GM18505 (cell line): ENCODE measurements at regions not wholly inside any gene's neighbourhood (a gene's known extent, or its start where the extent isn't known, plus 50 kb on each side); places are given as distances from the start of the nearest gene placed in this dataset.

Experiments
- ATAC-seq: cut with Tn5 transposase; IDR thresholded peaks from one replicate; pipeline ENCODE4 v1.9.1; 2021; ENCODE audit not compliant: unreplicated experiment
- POLR2A ChIP-seq: IDR thresholded peaks from 4 replicates; pipeline ENCODE4 v1.6.1; 2011; ENCODE audit warnings: borderline replicate concordance; ENCODE audit not compliant: insufficient read depth, insufficient read length; ENCODE audit errors: extremely low read depth

GRCh38 chr3:10600726-10601125 lies 95.3 kb upstream of the ATP2B2 start:
- no peak for TF ChIP-seq POLR2A
- ATAC-seq, result no peak

- no peak for TF ChIP-seq POLR2A
- ATAC-seq, result no peak
These were observed 95.9 kb upstream of the ATP2B2 start for GRCh38 chr3:10601151-10601856.

GRCh38 chr3:10601857-10602230 lies 96.5 kb upstream of the ATP2B2 start:
- no peak for ATAC-seq
- no peak for TF ChIP-seq POLR2A

- ATAC-seq, result no peak
- TF ChIP-seq POLR2A, result no peak
These were observed 96.9 kb upstream of the ATP2B2 start for GRCh38 chr3:10602271-10602670.

- TF ChIP-seq POLR2A, result no peak
- no peak for ATAC-seq
These were observed 97.7 kb upstream of the ATP2B2 start for GRCh38 chr3:10602769-10603768.

GRCh38 chr3:10609134-10609533 lies 103.7 kb upstream of the ATP2B2 start:
- no peak for ATAC-seq
- no peak for TF ChIP-seq POLR2A

GRCh38 chr3:10614168-10614567 lies 108.8 kb upstream of the ATP2B2 start:
- TF ChIP-seq POLR2A, result no peak
- no peak for ATAC-seq

- TF ChIP-seq POLR2A, result no peak
- ATAC-seq, result no peak
These were observed 110.3 kb upstream of the ATP2B2 start for GRCh38 chr3:10615715-10616114.

GRCh38 chr3:10616321-10616720 lies 110.9 kb upstream of the ATP2B2 start:
- ATAC-seq, result no peak
- TF ChIP-seq POLR2A, result no peak

- ATAC-seq, result no peak
- TF ChIP-seq POLR2A, result no peak
These were observed 114.8 kb upstream of the ATP2B2 start for GRCh38 chr3:10619989-10620832.

- no peak for TF ChIP-seq POLR2A
- ATAC-seq, result no peak
These were observed 115.4 kb upstream of the ATP2B2 start for GRCh38 chr3:10620833-10621082.

- TF ChIP-seq POLR2A, result no peak
- no peak for ATAC-seq
These were observed 118.3 kb upstream of the ATP2B2 start for GRCh38 chr3:10623578-10624275.

- TF ChIP-seq POLR2A, result no peak
- ATAC-seq, result no peak
These were observed 119.9 kb upstream of the ATP2B2 start for GRCh38 chr3:10625323-10625722.
